ENCODE measurements at regions not wholly inside any gene's neighbourhood (a gene's known extent, or its start where the extent isn't known, plus 50 kb on each side); places are given as distances from the start of the nearest gene placed in this dataset.
"Not testable (repeated sequence)": the region's sequence is repeated elsewhere in the genome, so short reads cannot be mapped to it uniquely, and the experiment has no call there.

GRCh38 chr13:111587249-111587648, 266.8 kb downstream of the TEX29 start:
- no peak for ATAC-seq
- Histone ChIP-seq H3K4me1 (ENCODE audit: control insufficient read depth, insufficient read depth, low read length) (no peaks in the 10 kb centered on the region), H3K27ac (ENCODE audit: low read length) (no peak overlapping the region), H3K4me3 (ENCODE audit: low read length) (no peak overlapping the region), H3K9me3 (ENCODE audit: control insufficient read depth, low read length) (no peaks in the 10 kb centered on the region), H3K27me3 (ENCODE audit: control insufficient read depth, insufficient read depth) (no peaks in the 10 kb centered on the region)
- intact Hi-C loops (cut with DNase I) = no loop called here
- 89% methylated on average over 14 of the region's 14 CpGs for WGBS
- no peak for DNase-seq

- WGBS = 72% methylated on average over 4 of the region's 4 CpGs
- intact Hi-C loops (cut with DNase I) = no loop called here
- H3K9me3 ChIP-seq (ENCODE audit: control insufficient read depth, low read length) = no peaks in the 10 kb centered on the region
- H3K4me3 ChIP-seq (ENCODE audit: low read length) = no peak overlapping the region
- no peak overlapping the region for H3K27ac ChIP-seq (ENCODE audit: low read length)
- DNase-seq (no peak), ATAC-seq (no peak)
- no peaks in the 10 kb centered on the region for H3K4me1 ChIP-seq (ENCODE audit: control insufficient read depth, insufficient read depth, low read length)
- H3K27me3 ChIP-seq (ENCODE audit: control insufficient read depth, insufficient read depth) = no peaks in the 10 kb centered on the region
These were observed 268.9 kb downstream of the TEX29 start for GRCh38 chr13:111589321-111589720.

GRCh38 chr13:111589992-111590391, 269.6 kb downstream of the TEX29 start:
- DNase-seq (no peak), ATAC-seq (no peak)
- intact Hi-C loops (cut with DNase I) = no loop called here
- 88% methylated on average over 7 of the region's 7 CpGs for WGBS
- Histone ChIP-seq H3K4me3 (ENCODE audit: low read length) (no peak overlapping the region), H3K27me3 (ENCODE audit: control insufficient read depth, insufficient read depth) (no peaks in the 10 kb centered on the region), H3K4me1 (ENCODE audit: control insufficient read depth, insufficient read depth, low read length) (no peaks in the 10 kb centered on the region), H3K27ac (ENCODE audit: low read length) (no peak overlapping the region), H3K9me3 (ENCODE audit: control insufficient read depth, low read length) (no peaks in the 10 kb centered on the region)

GRCh38 chr13:111590796-111591195, 270.4 kb downstream of the TEX29 start:
- H3K4me1 ChIP-seq (ENCODE audit: control insufficient read depth, insufficient read depth, low read length) = no peaks in the 10 kb centered on the region
- no peak overlapping the region for H3K4me3 ChIP-seq (ENCODE audit: low read length)
- H3K27me3 ChIP-seq (ENCODE audit: control insufficient read depth, insufficient read depth) = no peaks in the 10 kb centered on the region
- H3K9me3 ChIP-seq (ENCODE audit: control insufficient read depth, low read length) = no peaks in the 10 kb centered on the region
- H3K27ac ChIP-seq (ENCODE audit: low read length) = no peak overlapping the region
- no peak for DNase-seq
- 85% methylated on average over 14 of the region's 14 CpGs for WGBS
- intact Hi-C loops (cut with DNase I) = no loop called here
- no peak for ATAC-seq

GRCh38 chr13:111593490-111593889, 273.0 kb downstream of the TEX29 start:
- H3K4me3 ChIP-seq (ENCODE audit: low read length); H3K9me3 ChIP-seq (ENCODE audit: control insufficient read depth, low read length); H3K27me3 ChIP-seq (ENCODE audit: control insufficient read depth, insufficient read depth); H3K4me1 ChIP-seq (ENCODE audit: control insufficient read depth, insufficient read depth, low read length); H3K27ac ChIP-seq (ENCODE audit: low read length); DNase-seq; ATAC-seq; intact Hi-C loops (cut with DNase I): not testable (repeated sequence)
- WGBS = 87% methylated on average over 4 of the region's 4 CpGs

GRCh38 chr13:111594606-111595005, 274.2 kb downstream of the TEX29 start:
- Histone ChIP-seq H3K27ac (ENCODE audit: low read length) (no peak overlapping the region), H3K4me1 (ENCODE audit: control insufficient read depth, insufficient read depth, low read length) (no peaks in the 10 kb centered on the region), H3K27me3 (ENCODE audit: control insufficient read depth, insufficient read depth) (no peaks in the 10 kb centered on the region), H3K9me3 (ENCODE audit: control insufficient read depth, low read length) (no peaks in the 10 kb centered on the region), H3K4me3 (ENCODE audit: low read length) (no peak overlapping the region)
- no peak for ATAC-seq
- WGBS = 84% methylated on average over 10 of the region's 10 CpGs
- DNase-seq = no peak
- intact Hi-C loops (cut with DNase I) = no loop called here

GRCh38 chr13:111595276-111595675, 274.8 kb downstream of the TEX29 start:
- DNase-seq (no peak), ATAC-seq (no peak)
- no peaks in the 10 kb centered on the region for H3K9me3 ChIP-seq (ENCODE audit: control insufficient read depth, low read length)
- H3K4me1 ChIP-seq (ENCODE audit: control insufficient read depth, insufficient read depth, low read length) = no peaks in the 10 kb centered on the region
- no peak overlapping the region for H3K27ac ChIP-seq (ENCODE audit: low read length)
- H3K4me3 ChIP-seq (ENCODE audit: low read length) = no peak overlapping the region
- WGBS = 74% methylated on average over 3 of the region's 3 CpGs
- intact Hi-C loops (cut with DNase I) = no loop called here
- H3K27me3 ChIP-seq (ENCODE audit: control insufficient read depth, insufficient read depth) = no peaks in the 10 kb centered on the region

- Histone ChIP-seq H3K27me3 (ENCODE audit: control insufficient read depth, insufficient read depth) (no peaks in the 10 kb centered on the region), H3K27ac (ENCODE audit: low read length) (no peak overlapping the region), H3K4me3 (ENCODE audit: low read length) (no peak overlapping the region), H3K9me3 (ENCODE audit: control insufficient read depth, low read length) (no peaks in the 10 kb centered on the region), H3K4me1 (ENCODE audit: control insufficient read depth, insufficient read depth, low read length) (no peaks in the 10 kb centered on the region)
- 86% methylated on average over 11 of the region's 11 CpGs for WGBS
- DNase-seq (no peak), ATAC-seq (no peak)
- intact Hi-C loops (cut with DNase I) = no loop called here
These were observed 275.3 kb downstream of the TEX29 start for GRCh38 chr13:111595791-111596190.

- Histone ChIP-seq H3K4me1 (ENCODE audit: control insufficient read depth, insufficient read depth, low read length) (no peaks in the 10 kb centered on the region), H3K27ac (ENCODE audit: low read length) (no peak overlapping the region), H3K4me3 (ENCODE audit: low read length) (no peak overlapping the region), H3K9me3 (ENCODE audit: control insufficient read depth, low read length) (no peaks in the 10 kb centered on the region), H3K27me3 (ENCODE audit: control insufficient read depth, insufficient read depth) (no peaks in the 10 kb centered on the region)
- DNase-seq = no peak
- intact Hi-C loops (cut with DNase I) = no loop called here
- no peak for ATAC-seq
- WGBS = 64% methylated on average over 10 of the region's 10 CpGs
These were observed 276.8 kb downstream of the TEX29 start for GRCh38 chr13:111597191-111597611.

- no peaks in the 10 kb centered on the region for H3K4me1 ChIP-seq (ENCODE audit: control insufficient read depth, insufficient read depth, low read length)
- H3K27me3 ChIP-seq (ENCODE audit: control insufficient read depth, insufficient read depth) = no peaks in the 10 kb centered on the region
- DNase-seq = no peak
- no peak for ATAC-seq
- no peak overlapping the region for H3K27ac ChIP-seq (ENCODE audit: low read length)
- intact Hi-C loops (cut with DNase I) = no loop called here
- no peak overlapping the region for H3K4me3 ChIP-seq (ENCODE audit: low read length)
- no peaks in the 10 kb centered on the region for H3K9me3 ChIP-seq (ENCODE audit: control insufficient read depth, low read length)
- 68% methylated on average over 12 of the region's 12 CpGs for WGBS
These were observed 277.2 kb downstream of the TEX29 start for GRCh38 chr13:111597618-111598017.

- no peak for DNase-seq
- Histone ChIP-seq H3K9me3 (ENCODE audit: control insufficient read depth, low read length) (no peaks in the 10 kb centered on the region), H3K27ac (ENCODE audit: low read length) (no peak overlapping the region), H3K4me3 (ENCODE audit: low read length) (no peak overlapping the region), H3K4me1 (ENCODE audit: control insufficient read depth, insufficient read depth, low read length) (no peaks in the 10 kb centered on the region), H3K27me3 (ENCODE audit: control insufficient read depth, insufficient read depth) (no peaks in the 10 kb centered on the region)
- ATAC-seq = no peak
- intact Hi-C loops (cut with DNase I) = no loop called here
- 61% methylated on average over 7 of the region's 7 CpGs for WGBS
These were observed 278.3 kb downstream of the TEX29 start for GRCh38 chr13:111598747-111599146.

- WGBS = 72% methylated on average over 9 of the region's 9 CpGs
- no peak for DNase-seq
- no peaks in the 10 kb centered on the region for H3K27me3 ChIP-seq (ENCODE audit: control insufficient read depth, insufficient read depth)
- no peak overlapping the region for H3K27ac ChIP-seq (ENCODE audit: low read length)
- intact Hi-C loops (cut with DNase I) = no loop called here
- no peaks in the 10 kb centered on the region for H3K9me3 ChIP-seq (ENCODE audit: control insufficient read depth, low read length)
- no peak overlapping the region for H3K4me3 ChIP-seq (ENCODE audit: low read length)
- ATAC-seq = no peak
- no peaks in the 10 kb centered on the region for H3K4me1 ChIP-seq (ENCODE audit: control insufficient read depth, insufficient read depth, low read length)
These were observed 279.3 kb downstream of the TEX29 start for GRCh38 chr13:111599791-111600190.

Data from right cardiac atrium (tissue), 5 donors.